CD4-positive, alpha-beta T cell (primary cell): ENCODE measurements at regions not wholly inside any gene's neighbourhood (a gene's known extent, or its start where the extent isn't known, plus 50 kb on each side); places are given as distances from the start of the nearest gene placed in this dataset.

Source experiments
- ATAC-seq: fragments of 200-7000 bp; cut with Tn5 transposase; one replicate; pipeline ENCODE4 v1.10.0; 2022; ENCODE audit warnings: mild to moderate bottlenecking; ENCODE audit not compliant: poor library complexity
- CTCF ChIA-PET: fragments of 350-600 bp; sonication (Branson Sonifier 250); formaldehyde crosslinking; loops from one replicate; lab custom pipeline; 2021; ENCODE audit warnings: antibody characterized with exemption, inconsistent platforms; lab: Charles Lee
- POLR2A ChIA-PET: fragments of 350-600 bp; sonication (Branson Sonifier 250); formaldehyde crosslinking; loops from one replicate; lab custom pipeline; 2021; ENCODE audit warnings: antibody characterized with exemption, inconsistent platforms; lab: Charles Lee
- DNase-seq, 14 experiments: peaks; one replicate each; pipeline ENCODE4 v3.0.0-alpha.2; 2013 to 2020; ENCODE audit warnings: mixed read lengths in 2 of 14
- H3K27ac ChIP-seq, 2 donors: one replicate each; pipeline versions ENCODE4 v1.5.1 to v1.7.0; 2013; ENCODE audit warnings: low read length in 2 of 2, low read depth in 1 of 2, mild to moderate bottlenecking in 1 of 2
- H3K27me3 ChIP-seq, 2 experiments: 1 replicate in 1 of 2; 2 replicates in 1 of 2; pipeline versions ENCODE4 v1.6.1 to v1.7.0; 2013; ENCODE audit warnings: low read length in 2 of 2, control low read depth in 1 of 2, mild to moderate bottlenecking in 1 of 2, moderate library complexity in 1 of 2; ENCODE audit not compliant: insufficient read depth in 2 of 2, control insufficient read depth in 1 of 2
- H3K36me3 ChIP-seq: one replicate; pipeline ENCODE4 v1.6.1; 2013; ENCODE audit warnings: low read length, control low read depth; ENCODE audit not compliant: insufficient read depth
- H3K4me1 ChIP-seq: one replicate; pipeline ENCODE4 v1.6.1; 2013; ENCODE audit warnings: low read length, control low read depth; ENCODE audit not compliant: insufficient read depth
- H3K4me3 ChIP-seq: one replicate; pipeline ENCODE4 v1.5.1; 2013; ENCODE audit warnings: mild to moderate bottlenecking, low read length, moderate library complexity
- H3K9me3 ChIP-seq, 2 experiments: 1 replicate in 1 of 2; 2 replicates in 1 of 2; pipeline versions ENCODE4 v1.6.1 to v1.7.0; 2013; ENCODE audit warnings: low read length in 2 of 2, mild to moderate bottlenecking in 2 of 2, control low read depth in 1 of 2, moderate library complexity in 1 of 2; ENCODE audit not compliant: control insufficient read depth in 1 of 2, insufficient read depth in 1 of 2
- H3K27ac Mint-ChIP-seq: one replicate; pipeline ENCODE4 v1.8.0; 2020; ENCODE audit warnings: mixed read lengths
- H3K27me3 Mint-ChIP-seq: one replicate; pipeline ENCODE4 v1.8.0; 2021; ENCODE audit warnings: mixed read lengths
- H3K36me3 Mint-ChIP-seq: one replicate; pipeline ENCODE4 v1.8.0; 2021; ENCODE audit warnings: low read depth, mixed read lengths
- H3K4me1 Mint-ChIP-seq: one replicate; pipeline ENCODE4 v1.8.0; 2021; ENCODE audit warnings: low read depth, mixed read lengths
- H3K4me3 Mint-ChIP-seq: one replicate; pipeline ENCODE4 v1.8.0; 2020; ENCODE audit warnings: mild to moderate bottlenecking, mixed read lengths
- H3K9me3 Mint-ChIP-seq: one replicate; pipeline ENCODE4 v1.8.0; 2020; ENCODE audit warnings: mixed read lengths
- CTCF ChIP-seq: fragments of 200-600 bp; IDR thresholded peaks from one replicate; pipeline ENCODE4 v1.8.0; 2022; ENCODE audit warnings: antibody characterized with exemption, mild to moderate bottlenecking
- intact Hi-C, 2 experiments: fragments of 100-400 bp; cut with DNase I in 1 of 2; cut with micrococcal nuclease in 1 of 2; formaldehyde crosslinking; loops; one replicate each; pipeline versions ENCODE4 v1.15.1 to v1.9.0; 2023 to 2025; cut with DNase I, micrococcal nuclease

- no peak overlapping the region for H3K27ac Mint-ChIP-seq
- ATAC-seq, result no peak
Measured at GRCh38 chr18:25517881-25518715, 166.1 kb upstream of the ZNF521 start.

GRCh38 chr18:25516747-25517498, 165.0 kb upstream of the ZNF521 start:
- Mint-ChIP-seq H3K4me3 (no peak overlapping the region), H3K4me1 (no peaks in the 10 kb centered on the region), H3K27ac (no peak overlapping the region), H3K9me3 (no peaks in the 10 kb centered on the region), H3K27me3 (no peaks in the 10 kb centered on the region), H3K36me3 (no peaks in the 10 kb centered on the region)
- POLR2A ChIA-PET, result no interaction called here
- no peak for ATAC-seq
- DNase-seq, result no peak
- Histone ChIP-seq H3K9me3 (no peaks in the 10 kb centered on the region), H3K4me1 (no peaks in the 10 kb centered on the region), H3K27ac (no peak overlapping the region), H3K36me3 (no peaks in the 10 kb centered on the region), H3K27me3 (no peaks in the 10 kb centered on the region), H3K4me3 (no peak overlapping the region)
- CTCF ChIA-PET, result interaction anchor here (0.6 to 1.0 kb wide), 2 partner anchors 15 to 75 kb away, joined by 3 read pairs; no protein-coding TSS in a partner anchor
- intact Hi-C loops, result no loop called here
- no peak for TF ChIP-seq CTCF

More at GRCh38 chr18:25517881-25518715, 166.1 kb upstream of the ZNF521 start:
- DNase-seq, result no peak
- intact Hi-C loops, result no loop called here
- Histone ChIP-seq H3K4me3 (no peak overlapping the region), H3K27ac (no peak overlapping the region), H3K36me3 (no peaks in the 10 kb centered on the region), H3K4me1 (no peaks in the 10 kb centered on the region), H3K27me3 (no peaks in the 10 kb centered on the region), H3K9me3 (no peaks in the 10 kb centered on the region)
- no peaks in the 10 kb centered on the region for H3K9me3 Mint-ChIP-seq
- no peaks in the 10 kb centered on the region for H3K27me3 Mint-ChIP-seq
- TF ChIP-seq CTCF, result no peak
- H3K36me3 Mint-ChIP-seq, result no peaks in the 10 kb centered on the region
- no peaks in the 10 kb centered on the region for H3K4me1 Mint-ChIP-seq
- ChIA-PET POLR2A (no interaction called here), CTCF (no interaction called here)
- H3K4me3 Mint-ChIP-seq, result no peak overlapping the region

- intact Hi-C loops, result no loop called here
- Mint-ChIP-seq H3K27ac (no peak overlapping the region), H3K4me1 (no peaks in the 10 kb centered on the region), H3K4me3 (no peak overlapping the region), H3K9me3 (no peaks in the 10 kb centered on the region), H3K36me3 (no peaks in the 10 kb centered on the region), H3K27me3 (no peaks in the 10 kb centered on the region)
- DNase-seq, result no peak
- Histone ChIP-seq H3K36me3 (no peaks in the 10 kb centered on the region), H3K27me3 (no peaks in the 10 kb centered on the region), H3K27ac (no peak overlapping the region), H3K9me3 (no peaks in the 10 kb centered on the region), H3K4me3 (no peak overlapping the region), H3K4me1 (no peaks in the 10 kb centered on the region)
- ATAC-seq, result no peak
- no peak for TF ChIP-seq CTCF
- ChIA-PET POLR2A (no interaction called here), CTCF (interaction anchor here (1.0 kb wide), 1 partner anchor 16 kb away, joined by 3 read pairs; no protein-coding TSS in a partner anchor)
Measured at GRCh38 chr18:25516121-25516520, 164.2 kb upstream of the ZNF521 start.
